ENCODE measurements at regions not wholly inside any gene's neighbourhood (a gene's known extent, or its start where the extent isn't known, plus 50 kb on each side); places are given as distances from the start of the nearest gene placed in this dataset.

DNA sequence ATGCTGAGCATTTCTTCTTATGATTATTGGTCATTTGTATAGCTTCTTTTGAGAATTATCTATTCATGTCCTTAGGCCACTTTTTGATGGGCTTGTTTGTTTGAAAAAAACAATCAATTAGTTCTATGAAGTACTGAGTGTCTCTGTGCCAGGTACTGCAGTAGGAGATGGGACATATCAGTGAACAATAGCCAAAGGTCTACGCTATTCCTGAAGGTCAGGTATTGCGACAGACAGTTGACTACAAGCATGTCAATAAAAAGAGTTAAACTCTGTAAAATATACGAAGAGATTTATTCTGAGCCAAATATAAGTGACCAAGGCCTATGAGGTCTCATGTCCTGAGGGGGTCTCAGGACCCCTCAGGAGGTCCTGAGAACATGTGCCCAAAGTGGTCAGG, 122.1 kb upstream of the NFE2L3 start:
- Histone ChIP-seq H3K4me3 (ENCODE audit: insufficient read length, low read depth) (no peak overlapping the region), H3K36me3 (ENCODE audit: insufficient read depth, insufficient read length, low read length) (no peaks in the 10 kb centered on the region), H3K4me1 (ENCODE audit: insufficient read depth, insufficient read length) (no peaks in the 10 kb centered on the region), H3K27me3 (ENCODE audit: insufficient read depth, insufficient read length) (no peaks in the 10 kb centered on the region), H3K9ac (ENCODE audit: insufficient read length, low read depth) (no peak overlapping the region), H3K9me3 (ENCODE audit: insufficient read depth, low read length) (no peaks in the 10 kb centered on the region)
- DNase-seq (ENCODE audit: low read depth, low spot score), result no peak
- TF ChIP-seq ZNF274 (IDR thresholded peaks at IDR 0.05; ENCODE audit: low read depth, low read length) (no peak), YY1 (IDR thresholded peaks at IDR 0.05; ENCODE audit: insufficient read depth, insufficient read length) (no peak), SUZ12 (IDR thresholded peaks at IDR 0.05; ENCODE audit: extremely low read depth, insufficient read depth, insufficient read length) (no peak)

DNA sequence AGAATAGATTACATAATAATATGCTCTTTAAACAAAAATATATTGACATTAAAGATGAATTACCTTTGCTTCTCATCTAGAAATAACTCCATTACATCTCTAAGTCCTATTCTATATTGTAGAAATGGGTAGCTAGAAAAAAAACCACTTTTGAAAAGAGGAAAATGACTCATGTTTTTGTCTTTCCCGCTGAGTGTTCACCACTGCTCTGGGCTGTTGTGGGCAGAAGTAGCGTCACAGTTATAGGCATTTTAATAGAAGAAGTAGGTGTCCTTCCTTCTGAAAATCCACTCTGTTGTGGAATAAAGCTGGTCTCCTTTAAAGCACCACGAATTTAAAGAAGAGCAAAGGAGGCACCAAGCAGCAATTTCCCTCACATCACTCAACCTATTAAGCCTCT, 117.6 kb upstream of the NFE2L3 start:
- Histone ChIP-seq H3K9me3 (ENCODE audit: insufficient read depth, low read length) (no peaks in the 10 kb centered on the region), H3K9ac (ENCODE audit: insufficient read length, low read depth) (no peak overlapping the region), H3K36me3 (ENCODE audit: insufficient read depth, insufficient read length, low read length) (no peaks in the 10 kb centered on the region), H3K4me1 (ENCODE audit: insufficient read depth, insufficient read length) (no peaks in the 10 kb centered on the region), H3K4me3 (ENCODE audit: insufficient read length, low read depth) (no peak overlapping the region), H3K27me3 (ENCODE audit: insufficient read depth, insufficient read length) (no peaks in the 10 kb centered on the region)
- DNase-seq (ENCODE audit: low read depth, low spot score), result no peak
- TF ChIP-seq ZNF274 (IDR thresholded peaks at IDR 0.05; ENCODE audit: low read depth, low read length), result no peak

DNA sequence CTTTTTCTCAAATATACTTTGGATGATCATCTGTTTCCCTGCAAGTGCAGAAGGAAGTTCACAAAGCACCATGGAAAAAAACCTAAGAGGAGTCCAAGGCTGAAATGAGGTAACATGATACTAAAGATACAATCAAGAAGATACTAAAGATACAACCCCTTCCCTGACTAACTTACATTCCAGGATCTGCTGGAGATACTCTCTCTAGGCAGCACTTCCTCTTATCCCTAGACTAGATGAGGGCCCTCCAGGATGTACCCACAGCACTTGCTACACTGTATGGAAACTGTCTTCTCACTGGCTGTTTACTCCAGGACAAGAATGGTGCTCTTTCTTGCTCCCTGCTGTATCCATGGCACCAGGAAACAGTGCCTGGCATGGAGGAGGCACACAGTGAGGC, 116.4 kb upstream of the NFE2L3 start:
- no peaks in the 10 kb centered on the region for H3K27me3 ChIP-seq (ENCODE audit: insufficient read depth, insufficient read length)
- H3K9ac ChIP-seq (ENCODE audit: insufficient read length, low read depth), result no peak overlapping the region
- H3K4me1 ChIP-seq (ENCODE audit: insufficient read depth, insufficient read length), result no peaks in the 10 kb centered on the region
- H3K36me3 ChIP-seq (ENCODE audit: insufficient read depth, insufficient read length, low read length), result no peaks in the 10 kb centered on the region
- no peak for DNase-seq (ENCODE audit: low read depth, low spot score)
- TF ChIP-seq SUZ12 (IDR thresholded peaks at IDR 0.05; ENCODE audit: extremely low read depth, insufficient read depth, insufficient read length) (no peak), ZNF274 (IDR thresholded peaks at IDR 0.05; ENCODE audit: low read depth, low read length) (no peak), YY1 (IDR thresholded peaks at IDR 0.05; ENCODE audit: insufficient read depth, insufficient read length) (no peak)
- no peak overlapping the region for H3K4me3 ChIP-seq (ENCODE audit: insufficient read length, low read depth)
- H3K9me3 ChIP-seq (ENCODE audit: insufficient read depth, low read length), result no peaks in the 10 kb centered on the region

DNA sequence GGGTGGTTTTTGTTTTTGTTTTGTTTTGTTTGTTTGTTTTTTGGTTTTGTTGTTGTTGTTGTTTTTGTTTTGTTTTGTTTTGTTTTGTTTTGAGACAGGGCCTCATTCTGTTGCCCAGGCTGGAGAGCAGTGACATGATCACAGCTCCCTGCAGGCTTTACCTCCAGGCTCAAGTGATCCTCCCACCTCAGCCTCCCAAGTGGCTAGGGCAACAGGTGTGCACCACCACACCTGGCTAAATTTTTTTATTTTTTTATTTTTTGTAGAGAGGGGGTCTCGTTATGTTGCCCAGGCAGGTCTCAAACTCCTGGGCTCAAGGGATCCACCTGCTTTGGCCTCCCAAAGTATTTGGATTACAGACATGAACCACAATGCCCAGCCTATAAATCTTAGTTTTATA, 115.9 kb upstream of the NFE2L3 start:
- H3K9ac ChIP-seq (ENCODE audit: insufficient read length, low read depth), result no peak overlapping the region
- H3K9me3 ChIP-seq (ENCODE audit: insufficient read depth, low read length), result no peaks in the 10 kb centered on the region
- H3K27me3 ChIP-seq (ENCODE audit: insufficient read depth, insufficient read length), result no peaks in the 10 kb centered on the region
- no peak overlapping the region for H3K4me3 ChIP-seq (ENCODE audit: insufficient read length, low read depth)
- no peaks in the 10 kb centered on the region for H3K36me3 ChIP-seq (ENCODE audit: insufficient read depth, insufficient read length, low read length)
- TF ChIP-seq YY1 (IDR thresholded peaks at IDR 0.05; ENCODE audit: insufficient read depth, insufficient read length) (no peak), ZNF274 (IDR thresholded peaks at IDR 0.05; ENCODE audit: low read depth, low read length) (no peak), SUZ12 (IDR thresholded peaks at IDR 0.05; ENCODE audit: extremely low read depth, insufficient read depth, insufficient read length) (no peak)
- no peak for DNase-seq (ENCODE audit: low read depth, low spot score)
- no peaks in the 10 kb centered on the region for H3K4me1 ChIP-seq (ENCODE audit: insufficient read depth, insufficient read length)

DNA sequence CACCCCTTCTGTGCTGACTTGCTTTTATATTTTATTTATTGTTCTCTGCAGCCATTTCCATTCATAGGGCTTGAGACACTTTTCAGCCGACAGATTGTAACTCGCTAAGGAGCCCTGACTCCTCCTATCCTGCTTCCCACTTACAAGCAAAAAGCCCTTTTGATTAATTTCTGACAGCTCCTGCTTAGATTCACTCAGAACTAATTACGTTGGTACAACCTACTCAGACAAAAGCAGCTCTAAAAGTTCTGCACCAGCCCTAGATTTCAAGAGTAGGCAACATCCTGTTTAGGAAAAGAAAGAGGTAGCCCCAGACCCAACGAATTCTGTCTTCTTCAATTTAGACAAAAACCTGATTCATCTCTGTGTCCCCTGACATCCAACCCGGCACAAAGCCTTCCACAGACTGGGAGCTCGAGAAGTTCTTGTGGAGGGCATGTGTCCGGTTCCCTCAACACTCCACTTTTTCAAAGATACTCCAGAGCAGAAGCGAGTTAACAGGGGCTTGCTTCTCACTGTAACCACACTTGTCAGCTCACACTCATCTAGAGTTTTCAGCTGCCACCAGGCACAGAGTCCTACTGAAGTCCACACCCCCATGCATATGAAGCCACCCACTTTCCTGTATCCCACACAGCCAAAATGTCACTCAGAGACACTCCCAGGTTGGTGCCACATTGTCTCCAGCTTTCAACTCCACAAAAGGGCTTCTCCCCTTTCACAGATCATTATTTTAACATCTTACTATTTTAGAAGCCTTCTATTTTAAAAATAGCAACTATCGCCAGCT, 113.6 kb upstream of the NFE2L3 start:
- no peak for DNase-seq (ENCODE audit: low read depth, low spot score)

DNA sequence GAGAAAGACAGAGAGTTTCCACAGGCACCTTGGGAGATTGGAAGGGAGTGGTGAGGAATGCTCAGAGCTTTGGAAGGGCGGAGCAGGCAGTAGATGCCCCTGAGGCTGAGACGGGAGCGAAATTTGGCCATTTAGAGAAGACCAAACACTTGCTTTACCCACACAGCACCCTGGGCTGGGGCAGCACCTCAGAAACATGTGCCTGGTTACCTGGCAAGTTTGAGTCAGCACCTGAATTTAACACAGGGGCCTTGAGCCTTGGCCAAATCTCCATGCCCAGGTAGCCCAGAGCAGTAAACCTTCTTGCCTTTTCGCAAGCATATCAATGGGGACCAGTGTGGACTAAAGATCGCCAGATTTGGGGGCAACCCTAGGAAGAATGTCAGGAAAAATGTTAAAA, 111.9 kb upstream of the NFE2L3 start:
- Histone ChIP-seq H3K4me3 (ENCODE audit: insufficient read length, low read depth) (no peak overlapping the region), H3K27me3 (ENCODE audit: insufficient read depth, insufficient read length) (no peaks in the 10 kb centered on the region), H3K9ac (ENCODE audit: insufficient read length, low read depth) (no peak overlapping the region), H3K4me1 (ENCODE audit: insufficient read depth, insufficient read length) (no peaks in the 10 kb centered on the region), H3K36me3 (ENCODE audit: insufficient read depth, insufficient read length, low read length) (no peaks in the 10 kb centered on the region), H3K9me3 (ENCODE audit: insufficient read depth, low read length) (no peaks in the 10 kb centered on the region)
- DNase-seq (ENCODE audit: low read depth, low spot score), result no peak
- TF ChIP-seq ZNF274 (IDR thresholded peaks at IDR 0.05; ENCODE audit: low read depth, low read length), result no peak
- TF ChIP-seq YY1 (IDR thresholded peaks at IDR 0.05; ENCODE audit: insufficient read depth, insufficient read length), result no peak
- no peak for TF ChIP-seq SUZ12 (IDR thresholded peaks at IDR 0.05; ENCODE audit: extremely low read depth, insufficient read depth, insufficient read length)

More for the DNA sequence above, 113.6 kb upstream of the NFE2L3 start:
- Histone ChIP-seq H3K9ac (ENCODE audit: insufficient read length, low read depth) (no peak overlapping the region), H3K27me3 (ENCODE audit: insufficient read depth, insufficient read length) (no peaks in the 10 kb centered on the region), H3K9me3 (ENCODE audit: insufficient read depth, low read length) (no peaks in the 10 kb centered on the region), H3K36me3 (ENCODE audit: insufficient read depth, insufficient read length, low read length) (no peaks in the 10 kb centered on the region), H3K4me3 (ENCODE audit: insufficient read length, low read depth) (no peak overlapping the region), H3K4me1 (ENCODE audit: insufficient read depth, insufficient read length) (no peaks in the 10 kb centered on the region)
- TF ChIP-seq YY1 (IDR thresholded peaks at IDR 0.05; ENCODE audit: insufficient read depth, insufficient read length) (no peak), ZNF274 (IDR thresholded peaks at IDR 0.05; ENCODE audit: low read depth, low read length) (no peak), SUZ12 (IDR thresholded peaks at IDR 0.05; ENCODE audit: extremely low read depth, insufficient read depth, insufficient read length) (no peak)

DNA sequence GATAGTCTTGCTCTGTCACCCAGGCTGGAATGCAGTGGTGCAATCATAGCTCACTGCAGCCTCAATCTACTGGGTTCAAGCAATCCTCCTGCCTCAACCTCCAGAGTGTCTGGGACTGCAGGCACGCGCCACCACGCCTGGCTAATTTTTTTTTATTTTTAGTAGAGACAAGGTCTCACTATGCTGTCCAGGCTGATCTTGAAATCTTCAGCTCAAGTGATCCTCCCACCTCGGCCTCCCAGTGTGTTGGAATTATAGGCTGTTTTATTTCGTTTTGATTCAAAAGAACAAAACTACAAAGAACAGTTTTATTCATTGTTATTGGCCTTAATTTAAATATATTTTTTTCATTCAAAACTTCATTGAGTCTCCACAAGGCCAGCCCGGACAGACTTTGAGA, 109.8 kb upstream of the NFE2L3 start:
- no peaks in the 10 kb centered on the region for H3K36me3 ChIP-seq (ENCODE audit: insufficient read depth, insufficient read length, low read length)
- H3K4me3 ChIP-seq (ENCODE audit: insufficient read length, low read depth), result no peak overlapping the region
- no peak for DNase-seq (ENCODE audit: low read depth, low spot score)
- H3K9me3 ChIP-seq (ENCODE audit: insufficient read depth, low read length), result no peaks in the 10 kb centered on the region
- no peak overlapping the region for H3K9ac ChIP-seq (ENCODE audit: insufficient read length, low read depth)
- H3K4me1 ChIP-seq (ENCODE audit: insufficient read depth, insufficient read length), result no peaks in the 10 kb centered on the region
- no peaks in the 10 kb centered on the region for H3K27me3 ChIP-seq (ENCODE audit: insufficient read depth, insufficient read length)
- TF ChIP-seq YY1 (IDR thresholded peaks at IDR 0.05; ENCODE audit: insufficient read depth, insufficient read length) (no peak), SUZ12 (IDR thresholded peaks at IDR 0.05; ENCODE audit: extremely low read depth, insufficient read depth, insufficient read length) (no peak), ZNF274 (IDR thresholded peaks at IDR 0.05; ENCODE audit: low read depth, low read length) (no peak)

Data from NT2/D1 (cell line).